ENCODE measurements at regions not wholly inside any gene's neighbourhood (a gene's known extent, or its start where the extent isn't known, plus 50 kb on each side); places are given as distances from the start of the nearest gene placed in this dataset.

DNA sequence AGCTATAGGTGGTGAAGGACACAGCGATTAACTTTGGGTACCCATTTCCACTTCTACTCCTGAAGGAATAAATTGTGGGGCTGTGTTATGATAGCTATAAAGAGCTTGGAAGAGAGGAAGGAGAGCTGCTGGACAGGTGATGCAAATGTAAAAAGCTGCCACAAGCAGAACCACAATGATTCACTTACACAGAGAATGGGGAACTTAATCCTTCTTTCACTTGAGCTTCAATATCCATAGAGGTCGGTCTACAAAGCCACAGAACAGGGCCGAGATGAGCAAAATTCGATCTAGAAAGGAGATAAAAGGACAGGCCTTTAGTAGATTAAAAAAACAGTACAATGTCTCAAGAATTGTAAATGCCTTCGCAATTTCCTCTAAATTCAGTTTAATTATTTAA is 831.1 kb downstream of the LRFN5 start:
- DNase-seq, result no peak

DNA sequence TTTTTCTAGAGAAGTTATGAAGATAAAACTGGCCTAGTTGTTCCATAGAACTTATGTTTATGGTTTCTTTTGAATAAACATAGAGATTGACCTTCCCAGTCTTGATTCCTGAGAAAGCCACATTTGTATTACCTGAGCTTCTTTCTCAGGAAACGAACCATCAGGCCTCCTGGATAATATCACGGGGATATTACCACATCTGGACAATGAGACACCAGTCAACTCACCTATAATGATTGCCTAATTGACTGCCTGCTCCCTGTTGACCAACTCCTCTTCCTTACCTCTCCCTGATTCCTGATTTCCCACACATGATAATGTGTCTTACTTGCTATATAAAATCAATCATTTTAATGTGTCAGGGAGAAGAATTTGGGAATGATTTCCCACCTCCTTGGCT is 822.7 kb downstream of the LRFN5 start:
- DNase-seq, result no peak

DNA sequence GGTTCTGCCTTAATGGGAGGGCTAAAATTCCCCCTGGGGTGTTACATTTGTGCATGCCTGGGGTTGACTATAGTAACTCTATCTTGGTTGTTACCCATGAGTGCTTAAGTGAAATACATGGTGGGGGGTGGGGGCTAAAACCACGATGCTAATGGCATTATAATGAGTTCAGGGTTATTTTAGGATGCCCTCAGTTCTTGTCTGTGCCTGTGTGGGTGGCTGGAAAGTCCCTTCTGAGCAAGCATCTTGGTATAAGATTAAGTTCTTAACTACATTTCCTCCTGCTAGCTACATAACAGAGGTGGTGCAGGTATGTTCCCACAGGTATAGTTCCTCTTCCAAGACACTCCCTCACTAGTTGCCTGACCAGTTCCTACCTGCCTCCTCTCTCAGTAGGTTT is 822.3 kb downstream of the LRFN5 start:
- no peak for DNase-seq

DNA sequence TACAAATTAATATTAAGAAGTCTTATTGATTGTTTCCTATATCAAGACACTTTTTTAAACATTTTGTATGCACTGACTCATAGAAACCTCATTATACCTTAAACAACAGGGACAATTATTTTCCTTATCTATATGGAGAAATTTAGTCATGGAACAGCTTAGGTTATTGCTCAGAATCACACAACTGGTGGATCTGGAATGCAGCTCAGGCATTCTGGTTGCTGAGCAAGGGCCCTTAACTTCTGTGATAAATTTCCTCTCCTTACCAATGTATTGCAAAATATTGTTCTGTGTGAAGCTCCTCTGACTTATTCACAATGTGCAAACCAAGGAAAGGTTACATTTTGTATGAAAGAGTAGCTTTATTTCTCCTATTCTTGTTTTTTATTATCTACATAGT is 817.8 kb downstream of the LRFN5 start:
- DNase-seq, result no peak

DNA sequence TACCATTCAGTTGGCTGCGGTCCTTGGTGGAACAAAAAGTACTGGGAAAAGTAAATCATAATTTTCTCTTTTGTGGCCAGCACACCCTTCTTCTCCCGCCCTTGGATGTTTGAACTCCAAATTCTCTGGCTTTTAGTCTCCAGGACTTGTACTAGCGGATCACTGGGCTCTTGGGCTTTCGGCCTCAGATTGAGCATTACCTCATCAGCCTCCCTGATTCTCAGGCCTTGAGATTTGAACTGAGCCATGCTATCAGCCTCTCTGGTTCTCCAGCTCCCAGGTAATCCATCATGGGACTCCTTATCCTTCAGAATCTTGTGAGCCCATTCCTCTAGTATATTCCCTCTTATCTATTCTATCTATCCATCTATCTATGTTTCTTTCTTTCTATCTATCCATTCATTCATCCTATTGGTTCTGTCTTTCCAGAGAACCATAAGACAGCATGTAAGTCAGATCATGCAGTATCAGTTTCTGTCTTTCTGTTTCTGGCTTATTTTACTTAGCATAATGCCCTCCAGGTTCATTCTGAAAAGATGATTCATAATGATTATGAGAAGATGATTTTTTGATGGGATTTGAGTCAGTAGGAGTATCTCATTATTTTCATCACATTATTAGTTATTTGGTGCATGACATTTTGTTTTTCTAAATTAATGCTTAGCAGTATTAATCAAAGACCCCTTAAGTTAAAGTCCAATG is 814.9 kb downstream of the LRFN5 start:
- no peak for DNase-seq

DNA sequence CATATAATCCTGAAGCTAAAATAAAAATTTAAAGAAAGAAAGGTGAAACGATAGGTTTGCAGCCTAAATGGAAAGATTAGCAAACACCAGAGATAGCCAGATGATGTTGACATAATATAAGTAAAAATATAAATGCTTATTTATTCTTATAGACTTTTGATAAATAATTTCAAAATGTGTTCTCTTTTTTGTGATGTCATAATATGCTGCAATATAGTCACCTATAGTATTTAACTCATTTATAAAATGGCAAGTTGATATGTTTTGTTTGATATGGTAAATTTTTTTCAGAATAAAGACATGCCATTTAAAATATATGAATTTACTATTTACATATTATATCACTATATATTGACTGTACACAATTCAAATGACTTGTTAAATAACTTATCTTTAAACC is 813.4 kb downstream of the LRFN5 start:
- DNase-seq, result no peak

DNA sequence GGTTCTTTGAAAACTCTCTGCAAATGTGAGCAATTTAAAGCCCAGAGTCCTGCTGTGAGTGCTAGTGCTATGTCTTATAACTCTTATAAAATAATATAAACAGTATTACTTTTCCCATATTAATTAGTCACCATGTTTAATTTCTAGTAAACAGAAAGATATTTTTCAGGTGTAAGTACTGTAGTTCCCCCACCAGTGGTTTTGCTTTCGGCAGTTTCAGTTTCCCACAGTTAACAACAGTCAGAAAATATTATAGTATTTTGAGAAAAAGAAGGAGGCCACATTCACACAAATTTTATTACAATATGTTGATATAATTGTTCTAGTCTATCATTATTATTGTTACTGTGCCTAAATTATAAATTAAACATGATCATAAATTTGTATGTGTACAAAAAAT is 800.5 kb downstream of the LRFN5 start:
- no peak for DNase-seq

DNA sequence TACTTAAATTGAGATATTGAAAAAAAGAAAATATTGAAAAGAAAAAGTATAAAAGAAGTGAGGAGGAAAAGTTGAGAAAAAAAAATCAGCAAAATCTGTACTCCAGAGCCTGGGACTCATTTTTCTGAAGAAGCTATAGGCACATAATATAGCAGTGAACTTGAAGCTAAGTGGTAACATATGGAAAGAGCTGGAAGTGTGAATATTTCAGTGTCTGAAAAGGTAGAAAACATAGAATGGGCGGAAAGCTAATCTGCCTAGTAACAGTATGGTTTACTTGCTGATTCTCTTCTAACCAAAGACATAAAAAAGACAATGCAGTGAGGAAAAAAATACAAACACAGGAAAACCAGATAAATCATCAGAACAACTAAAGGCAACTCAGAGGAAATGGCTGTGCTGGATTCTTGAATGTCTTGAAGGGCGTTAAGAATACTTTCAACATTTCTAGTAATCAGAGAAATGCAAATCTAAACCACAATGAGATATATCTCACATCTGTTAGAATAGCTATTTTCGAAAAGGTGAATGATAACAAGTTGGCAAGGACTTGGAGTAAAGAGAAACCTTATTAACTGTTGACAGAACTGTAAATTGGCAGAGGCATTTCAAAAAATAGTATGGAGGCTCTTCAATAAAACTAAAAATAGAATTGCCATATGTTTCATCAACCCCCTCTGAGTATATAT is 784.6 kb downstream of the LRFN5 start:
- no peak for DNase-seq

DNA sequence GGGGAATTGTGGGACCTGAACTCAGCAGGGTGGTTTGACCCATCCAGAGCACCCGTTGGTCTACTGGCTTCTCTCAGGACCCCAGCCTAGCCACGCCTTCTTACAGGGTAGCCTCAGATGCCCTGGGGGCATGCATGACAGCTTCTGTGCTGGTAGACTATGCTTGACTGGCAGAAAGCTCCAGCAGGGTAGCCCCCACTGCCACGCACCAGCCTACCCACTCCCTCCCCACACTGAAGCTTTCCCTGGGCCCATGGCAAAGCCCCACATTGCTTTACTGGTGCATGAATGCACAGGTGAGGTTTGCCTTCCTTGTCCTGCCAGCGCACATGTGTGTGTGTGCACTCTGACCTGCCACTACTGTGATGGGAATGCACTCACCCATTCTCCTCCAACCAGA is 772.2 kb downstream of the LRFN5 start:
- no peak for DNase-seq

DNA sequence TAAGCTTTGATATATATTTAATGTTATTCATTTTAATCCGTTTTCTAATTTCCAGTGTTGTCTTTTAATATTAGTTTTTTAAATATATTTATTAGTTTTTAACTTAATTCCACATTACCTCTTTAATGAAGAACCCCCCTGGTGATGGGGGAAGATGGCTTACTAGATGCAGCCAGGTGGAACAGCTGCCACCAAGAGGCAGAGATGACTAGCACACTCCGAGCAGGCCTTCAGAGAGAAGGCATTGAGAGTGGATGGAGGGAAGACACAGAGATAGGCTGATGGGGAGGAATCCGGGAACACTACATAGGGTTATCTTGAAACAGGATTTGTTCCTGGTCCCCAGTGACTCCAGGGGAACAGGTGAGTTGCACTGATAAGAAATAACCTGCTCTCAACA is 771.6 kb downstream of the LRFN5 start:
- DNase-seq, result no peak

DNA sequence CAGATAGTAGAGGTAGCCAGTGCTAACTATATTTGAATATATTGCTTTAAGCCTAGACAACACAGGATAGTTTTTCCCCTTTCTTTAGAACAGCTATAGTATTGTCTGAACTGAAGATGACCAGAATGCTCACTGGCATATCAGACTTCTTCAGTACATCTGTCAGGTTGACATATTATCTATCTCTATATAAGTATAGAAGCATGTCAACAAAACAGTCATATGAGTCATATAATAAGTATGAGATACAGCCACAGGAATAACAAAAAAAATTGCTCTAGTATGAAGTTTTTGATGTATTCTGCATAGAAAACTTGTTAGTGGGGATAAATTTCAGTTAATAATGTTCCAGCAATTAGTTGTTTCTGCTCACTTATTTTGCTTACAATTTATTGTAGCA is 767.7 kb downstream of the LRFN5 start:
- DNase-seq, result no peak

DNA sequence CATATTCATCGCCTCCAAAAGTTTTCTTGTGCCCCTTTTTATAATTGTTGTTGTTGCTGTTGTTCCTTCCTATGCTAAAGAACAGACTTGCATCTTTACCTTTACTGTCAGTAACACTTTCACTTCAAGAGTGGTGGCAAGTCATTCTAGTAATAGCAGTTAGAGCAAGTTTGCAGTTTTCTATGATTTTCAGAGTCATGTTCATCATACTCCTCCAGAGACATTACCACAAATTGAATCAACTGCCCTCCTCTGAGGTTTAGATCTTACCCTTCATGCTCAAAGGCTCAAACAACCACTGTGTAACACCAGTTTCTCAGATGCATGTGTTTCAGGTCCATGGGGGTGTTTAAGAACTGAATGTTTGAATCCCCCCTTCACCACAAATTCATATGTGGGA is 763.4 kb downstream of the LRFN5 start:
- DNase-seq, result no peak

DNA sequence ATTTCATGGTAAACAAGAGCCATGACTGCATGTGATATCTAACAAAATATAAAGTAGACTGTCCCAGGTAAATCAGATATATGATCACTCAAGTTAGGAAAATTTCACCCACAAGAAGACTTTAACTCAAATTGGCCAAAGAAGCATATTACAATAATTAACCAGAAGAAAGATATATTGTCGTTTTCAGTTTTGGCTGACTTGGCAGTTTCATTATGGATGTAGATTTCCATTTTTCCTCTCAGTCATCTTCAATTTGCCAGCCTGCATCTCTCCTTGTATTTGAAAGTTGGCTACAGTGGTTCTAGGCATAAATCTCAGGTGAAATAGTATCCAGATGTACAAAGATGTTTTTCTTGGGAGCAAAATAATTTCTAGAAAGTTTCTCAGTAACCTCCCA is 761.6 kb downstream of the LRFN5 start:
- no peak for DNase-seq

DNA sequence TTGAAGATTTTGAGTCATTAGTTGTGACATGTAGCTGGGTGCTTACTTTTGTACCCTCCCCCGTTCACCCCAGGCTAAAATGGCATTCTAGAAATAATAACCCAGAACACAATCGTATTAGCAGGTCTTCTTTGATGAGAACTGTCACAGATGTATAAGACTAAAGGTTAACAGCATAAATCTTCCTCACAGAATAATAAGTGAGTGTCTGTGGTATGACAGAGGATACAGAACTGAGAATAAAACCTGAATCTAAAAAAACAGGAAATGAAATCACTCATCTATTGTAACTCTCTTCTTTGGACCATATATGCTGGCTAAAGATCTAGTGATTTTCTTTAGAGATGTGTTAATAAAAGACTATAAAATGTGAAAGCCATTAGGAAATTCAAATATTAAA is 746.6 kb downstream of the LRFN5 start:
- no peak for DNase-seq

DNA sequence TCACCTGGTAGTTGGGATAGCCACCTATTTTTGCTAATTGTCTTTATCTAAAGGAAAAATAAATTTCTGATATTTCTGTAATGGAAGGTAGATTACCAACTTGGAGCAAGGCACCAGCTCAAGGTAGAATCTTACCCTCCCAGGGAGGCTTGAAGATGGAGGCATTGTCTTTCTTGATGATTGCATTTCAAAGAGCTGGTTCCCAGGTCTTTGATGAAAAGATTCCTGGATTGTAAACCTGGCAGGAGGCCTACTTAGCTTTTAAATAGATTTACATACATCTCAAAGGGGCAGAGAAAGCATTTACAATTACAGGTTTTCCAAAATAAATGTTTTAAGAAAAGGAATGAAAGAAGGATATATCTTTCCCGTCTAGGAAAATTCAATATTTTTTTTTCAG is 729.2 kb downstream of the LRFN5 start:
- no peak for DNase-seq

DNA sequence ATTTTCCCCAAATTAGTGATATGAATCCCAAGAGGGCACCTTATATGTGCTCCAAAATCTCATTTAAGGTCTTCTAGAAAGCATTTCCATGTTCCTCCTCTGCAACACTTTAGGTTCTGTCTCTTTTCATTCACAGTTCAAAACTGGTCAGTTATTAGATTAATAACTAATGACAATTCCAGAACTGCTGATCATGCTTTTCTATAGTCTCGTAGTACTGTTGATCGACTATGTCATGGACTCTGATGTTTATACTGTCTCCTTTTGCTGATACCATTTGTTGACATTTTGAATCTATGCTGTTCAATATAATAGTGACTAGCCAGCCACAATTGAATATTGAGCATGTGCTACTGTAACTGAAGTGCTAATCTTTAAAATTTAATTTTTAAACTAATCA is 728.3 kb downstream of the LRFN5 start:
- DNase-seq, result no peak

DNA sequence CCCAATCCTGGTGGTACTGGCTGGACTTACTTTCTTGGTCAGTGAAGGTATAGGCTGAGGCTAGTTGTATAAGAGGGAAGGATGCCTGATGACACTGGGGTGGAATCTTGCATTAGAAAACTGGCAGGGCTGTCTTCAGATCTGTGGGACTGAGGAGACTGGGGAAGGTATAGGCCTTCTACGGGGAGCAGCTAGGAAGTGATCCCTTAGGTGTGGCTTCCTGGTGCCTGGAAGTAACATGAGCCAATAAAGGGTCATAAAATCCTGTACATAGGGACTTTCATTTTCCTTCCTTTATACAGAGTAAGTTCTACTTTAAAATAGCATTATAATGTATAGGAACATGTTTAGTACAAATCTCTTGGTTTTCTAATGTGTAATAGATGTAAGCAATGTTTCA is 716.8 kb downstream of the LRFN5 start:
- no peak for DNase-seq

DNA sequence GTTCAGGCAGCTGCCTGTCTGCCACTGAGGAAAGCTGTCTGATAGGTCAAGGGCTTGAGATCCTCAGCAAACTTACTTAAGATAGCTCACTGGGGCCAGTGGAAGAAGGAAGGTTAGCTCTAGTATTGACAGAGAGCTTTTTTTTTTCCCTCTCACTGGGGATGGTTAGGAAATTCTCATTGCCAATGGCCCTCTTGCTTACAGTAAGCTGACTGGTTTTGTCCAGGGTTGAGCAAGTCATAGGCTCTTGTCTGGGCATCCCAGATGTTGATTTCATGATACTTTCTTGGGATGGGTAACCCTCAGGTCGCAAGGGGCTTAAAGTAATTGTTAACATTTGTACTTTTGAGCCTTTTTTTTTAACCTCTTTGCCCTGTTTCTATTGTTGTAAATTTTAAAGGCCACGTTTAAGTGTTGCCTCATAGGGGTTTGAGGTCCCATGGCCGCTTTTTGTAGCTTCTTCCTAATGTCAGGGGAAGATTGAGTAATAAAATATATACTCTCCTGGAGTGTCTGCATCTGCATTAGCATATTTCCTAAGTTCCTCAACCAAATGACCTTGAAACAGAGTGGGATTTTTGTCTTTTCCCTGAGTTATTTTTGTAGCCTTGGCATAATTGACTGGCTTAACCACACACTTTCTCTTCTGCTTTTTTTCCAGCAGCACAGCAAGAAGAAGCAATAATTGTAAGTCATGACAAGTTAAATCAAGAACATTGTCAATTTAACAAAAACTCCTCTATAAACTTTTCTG is 716.0 kb downstream of the LRFN5 start:
- no peak for DNase-seq

DNA sequence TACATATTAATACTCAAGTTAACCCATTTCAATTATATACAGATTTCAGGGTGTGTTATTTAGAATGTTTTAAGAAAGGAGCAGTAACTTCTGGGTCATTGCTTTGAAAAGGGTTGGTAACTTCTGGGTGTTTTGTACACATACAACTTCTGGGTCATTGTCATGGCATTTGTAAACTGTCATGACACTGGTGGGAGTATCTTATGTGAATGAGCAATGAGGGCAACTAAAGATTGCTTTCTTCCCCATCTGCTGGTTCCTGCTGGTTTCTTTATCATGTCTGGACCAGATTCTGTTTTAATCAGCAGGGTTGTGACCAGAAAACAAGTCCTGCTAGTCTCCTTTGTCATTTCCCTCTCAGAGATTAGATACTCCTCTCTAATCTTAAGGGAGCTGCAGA is 713.3 kb downstream of the LRFN5 start:
- no peak for DNase-seq

DNA sequence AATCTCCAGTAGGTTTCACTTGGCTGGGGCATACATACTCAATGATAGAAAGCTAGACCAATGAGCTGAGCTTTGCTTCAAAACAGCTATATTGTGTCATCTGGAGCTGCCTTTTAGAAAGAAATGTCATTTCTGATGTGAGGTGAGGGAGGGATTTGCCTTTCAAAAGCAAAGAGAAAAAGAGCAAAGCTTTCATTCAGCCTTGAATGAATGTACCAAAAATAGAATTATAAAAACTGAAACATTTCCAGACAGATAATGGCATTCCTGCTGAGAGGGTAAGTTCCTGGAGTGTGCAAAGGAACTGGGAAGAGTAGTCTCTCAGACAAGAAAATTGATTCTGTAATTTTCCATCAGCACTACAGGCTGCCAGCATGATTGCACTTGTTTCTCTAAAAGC is 710.0 kb downstream of the LRFN5 start:
- no peak for DNase-seq

DNA sequence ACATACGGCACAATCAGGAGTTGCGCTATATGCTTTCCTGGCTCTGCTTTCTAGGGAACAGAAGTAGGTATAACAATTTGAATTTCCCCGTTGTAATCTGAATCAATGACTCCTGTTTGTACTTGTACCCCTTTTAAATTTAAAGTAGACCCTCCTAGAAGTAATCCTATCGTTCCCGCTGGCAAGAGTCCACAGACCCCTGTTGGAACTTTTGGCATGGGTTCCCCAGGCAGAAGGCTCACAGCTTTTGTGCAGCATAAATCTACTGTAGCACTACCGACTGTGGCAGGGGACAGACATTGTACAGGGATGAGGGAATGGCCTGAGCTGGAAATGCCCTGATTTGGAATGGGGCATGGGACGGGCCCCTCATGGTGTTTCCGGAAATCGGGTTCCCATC is 705.2 kb downstream of the LRFN5 start:
- DNase-seq, result no peak

DNA sequence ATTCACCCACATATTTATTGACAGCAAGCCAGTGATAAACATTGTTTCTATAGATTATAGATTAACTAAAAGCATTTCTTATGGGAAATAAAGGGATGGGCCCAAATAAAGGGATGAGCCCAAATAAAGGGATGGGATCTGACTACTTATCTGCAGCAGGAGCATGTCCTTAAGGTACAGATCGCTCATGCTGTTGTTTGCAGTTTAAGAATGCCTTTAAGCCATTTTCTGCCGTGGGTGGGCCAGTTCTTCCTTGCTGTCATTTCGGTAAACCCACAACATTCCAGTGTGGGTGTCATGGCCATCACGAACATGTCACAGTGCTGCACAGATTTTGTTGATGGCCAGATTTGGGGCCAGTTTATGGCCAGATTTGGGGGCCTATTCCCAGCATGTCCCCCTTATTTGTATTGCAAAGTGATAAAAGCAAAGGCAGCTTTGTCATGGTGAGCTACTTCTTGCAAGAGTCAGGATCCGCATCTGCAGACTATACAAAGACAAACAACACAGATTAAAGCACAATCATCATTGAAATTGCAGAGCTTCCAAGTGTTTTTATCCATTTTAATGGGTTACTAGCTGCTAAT is 700.7 kb downstream of the LRFN5 start:
- DNase-seq, result no peak

DNA sequence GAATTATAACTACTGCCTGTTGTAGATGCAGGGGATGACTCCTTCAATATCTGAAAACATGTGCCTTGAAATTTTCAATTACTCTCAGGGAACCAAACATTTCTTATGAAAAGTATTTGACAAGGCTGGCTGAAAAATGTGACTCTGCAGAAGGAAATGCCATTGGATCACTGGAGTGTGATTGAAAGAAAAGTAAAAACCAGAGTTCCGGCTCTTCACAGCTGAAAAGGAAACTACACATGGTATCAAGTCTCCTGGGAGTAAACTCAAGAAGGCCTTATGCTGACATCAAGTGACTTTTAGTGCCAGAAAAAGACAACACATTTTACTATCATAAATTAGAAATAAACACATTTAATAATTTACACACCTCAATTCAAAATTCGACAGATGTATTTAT is 693.0 kb downstream of the LRFN5 start:
- no peak for DNase-seq

DNA sequence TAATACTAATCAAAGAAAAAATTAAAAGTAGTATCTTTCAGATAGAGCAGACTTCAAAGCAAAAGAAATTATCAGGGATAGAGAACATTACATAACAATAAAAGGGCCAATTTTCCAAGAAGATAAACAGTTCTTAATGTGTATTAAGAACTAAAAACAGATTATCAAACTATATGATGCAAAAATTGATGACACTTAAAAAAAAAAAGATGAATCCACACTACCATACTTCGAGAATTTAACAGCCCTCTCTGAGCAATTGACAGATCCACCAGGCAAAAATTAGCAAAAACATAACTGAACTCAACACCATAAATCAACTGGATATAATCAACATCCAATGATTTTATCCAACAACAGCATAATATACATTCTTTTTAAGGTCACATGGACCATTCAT is 686.5 kb downstream of the LRFN5 start:
- no peak for DNase-seq
